H9 (cell line): ENCODE measurements at regions not wholly inside any gene's neighbourhood (a gene's known extent, or its start where the extent isn't known, plus 50 kb on each side); places are given as distances from the start of the nearest gene placed in this dataset.

Experiments
- DNase-seq: peaks from one replicate; pipeline ENCODE4 v3.0.0-alpha.2; 2017
- H2AFZ ChIP-seq: one replicate; pipeline ENCODE4 v1.6.1; 2013; ENCODE audit warnings: mild to moderate bottlenecking, low read length, control low read depth, moderate library complexity
- H2AK5ac ChIP-seq: 2 replicates; pipeline ENCODE4 v1.6.1; 2013; ENCODE audit warnings: low read length, control low read depth, mixed read lengths; ENCODE audit not compliant: insufficient read length
- H2BK120ac ChIP-seq: one replicate; pipeline ENCODE4 v1.6.1; 2013; ENCODE audit warnings: low read depth, mild to moderate bottlenecking, low read length, control low read depth, inconsistent platforms; ENCODE audit not compliant: poor library complexity, severe bottlenecking
- H2BK12ac ChIP-seq: 2 replicates; pipeline ENCODE4 v1.6.1; 2013; ENCODE audit warnings: low read length, control low read depth, mixed read lengths, low read depth; ENCODE audit not compliant: insufficient read length
- H2BK15ac ChIP-seq: 2 replicates; pipeline ENCODE4 v1.6.1; 2013; ENCODE audit warnings: low read depth, low read length, control low read depth
- H2BK20ac ChIP-seq: one replicate; pipeline ENCODE4 v1.6.1; 2013; ENCODE audit warnings: low read depth, mild to moderate bottlenecking, low read length, control low read depth, inconsistent platforms; ENCODE audit not compliant: poor library complexity, severe bottlenecking
- H2BK5ac ChIP-seq: 2 replicates; pipeline ENCODE4 v1.6.1; 2013; ENCODE audit warnings: low read length, control low read depth, mixed read lengths; ENCODE audit not compliant: insufficient read length
- H3K14ac ChIP-seq: 2 replicates; pipeline ENCODE4 v1.6.1; 2013; ENCODE audit warnings: low read length, control low read depth; ENCODE audit not compliant: insufficient read depth
- H3K18ac ChIP-seq: 2 replicates; pipeline ENCODE4 v1.6.1; 2013; ENCODE audit warnings: low read depth, mild to moderate bottlenecking, mixed read lengths, low read length, control low read depth; ENCODE audit not compliant: insufficient read length
- H3K23ac ChIP-seq: 2 replicates; pipeline ENCODE4 v1.6.1; 2013; ENCODE audit warnings: low read length, control low read depth, mixed read lengths, low read depth; ENCODE audit not compliant: insufficient read length
- H3K23me2 ChIP-seq: 2 replicates; pipeline ENCODE4 v1.6.1; 2013; ENCODE audit warnings: low read depth, mild to moderate bottlenecking, mixed read lengths, low read length, control low read depth; ENCODE audit not compliant: insufficient read length, poor library complexity, severe bottlenecking
- H3K27ac ChIP-seq: 2 replicates; pipeline ENCODE4 v1.5.1; 2013; ENCODE audit warnings: low read length, control low read depth, mixed read lengths, low read depth; ENCODE audit not compliant: insufficient read length
- H3K27me3 ChIP-seq: 2 replicates; pipeline ENCODE4 v1.6.1; 2013; ENCODE audit warnings: low read length, control low read depth, inconsistent platforms; ENCODE audit not compliant: insufficient read depth
- H3K4ac ChIP-seq: 2 replicates; pipeline ENCODE4 v1.6.1; 2013; ENCODE audit warnings: low read depth, mild to moderate bottlenecking, control low read depth, inconsistent platforms, low read length, moderate library complexity
- H3K4me1 ChIP-seq: 2 replicates; pipeline ENCODE4 v1.6.1; 2013; ENCODE audit warnings: low read length, control low read depth, inconsistent platforms; ENCODE audit not compliant: insufficient read depth
- H3K4me2 ChIP-seq: 2 replicates; pipeline ENCODE4 v1.6.1; 2013; ENCODE audit warnings: low read length, control low read depth, mixed read lengths; ENCODE audit not compliant: insufficient read length, insufficient read depth
- H3K56ac ChIP-seq: 2 replicates; pipeline ENCODE4 v1.6.1; 2013; ENCODE audit warnings: low read depth, mild to moderate bottlenecking, mixed read lengths, low read length, control low read depth; ENCODE audit not compliant: insufficient read length
- H3K79me1 ChIP-seq: 2 replicates; pipeline ENCODE4 v1.6.1; 2013; ENCODE audit warnings: low read depth, mild to moderate bottlenecking, moderate library complexity, low read length, control low read depth, inconsistent platforms; ENCODE audit not compliant: insufficient read depth, poor library complexity, severe bottlenecking
- H3K79me2 ChIP-seq: 2 replicates; pipeline ENCODE4 v1.6.1; 2013; ENCODE audit warnings: low read length, control low read depth, inconsistent platforms; ENCODE audit not compliant: insufficient read depth
- H3K9ac ChIP-seq: 2 replicates; pipeline ENCODE4 v1.6.1; 2013; ENCODE audit warnings: low read length, control low read depth, mixed read lengths; ENCODE audit not compliant: insufficient read length; ENCODE audit errors: extremely low read depth
- H3K9me3 ChIP-seq: one replicate; pipeline ENCODE4 v1.6.1; 2013; ENCODE audit warnings: low read depth, low read length, inconsistent platforms; ENCODE audit not compliant: control insufficient read depth
- H3T11ph ChIP-seq: one replicate; pipeline ENCODE4 v1.6.1; 2013; ENCODE audit warnings: mild to moderate bottlenecking, low read length, control low read depth, inconsistent platforms
- H4K20me1 ChIP-seq: one replicate; pipeline ENCODE4 v1.6.1; 2013; ENCODE audit not compliant: control insufficient read depth, insufficient read length, insufficient read depth
- H4K5ac ChIP-seq: 2 replicates; pipeline ENCODE4 v1.6.1; 2013; ENCODE audit warnings: low read depth, mild to moderate bottlenecking, mixed read lengths, low read length, control low read depth; ENCODE audit not compliant: insufficient read length
- H4K8ac ChIP-seq: replicated peaks from 2 replicates; pipeline ENCODE4 v1.6.1; 2013; ENCODE audit warnings: low read length, control low read depth, mixed read lengths, low read depth; ENCODE audit not compliant: insufficient read length
- H4K91ac ChIP-seq: 2 replicates; pipeline ENCODE4 v1.6.1; 2013; ENCODE audit warnings: low read depth, mild to moderate bottlenecking, moderate library complexity, mixed read lengths, low read length, control low read depth; ENCODE audit not compliant: insufficient read length
- H3K27ac Mint-ChIP-seq, 3 experiments: 2 replicates in 2 of 3; 3 replicates in 1 of 3; pipeline ENCODE4 v1.8.0; 2020 to 2021; ENCODE audit warnings: mixed read lengths in 3 of 3, mild to moderate bottlenecking in 1 of 3, moderate library complexity in 1 of 3
- H3K27me3 Mint-ChIP-seq: 2 replicates; pipeline ENCODE4 v1.8.0; 2021; ENCODE audit warnings: low read depth, mild to moderate bottlenecking, moderate library complexity, mixed read lengths
- H3K36me3 Mint-ChIP-seq, 3 experiments: 2 replicates in 2 of 3; 3 replicates in 1 of 3; pipeline ENCODE4 v1.8.0; 2020 to 2021; ENCODE audit warnings: low read depth in 3 of 3, mixed read lengths in 3 of 3; ENCODE audit not compliant: insufficient read depth in 1 of 3
- H3K4me1 Mint-ChIP-seq, 2 experiments: 2 replicates each; pipeline ENCODE4 v1.8.0; 2020; ENCODE audit warnings: mixed read lengths in 2 of 2
- H3K4me3 Mint-ChIP-seq, 2 experiments: 2 replicates in 1 of 2; 3 replicates in 1 of 2; pipeline ENCODE4 v1.8.0; 2020 to 2021; ENCODE audit warnings: mild to moderate bottlenecking in 2 of 2, mixed read lengths in 2 of 2, moderate library complexity in 1 of 2
- H3K9me3 Mint-ChIP-seq, 2 experiments: 2 replicates in 1 of 2; 3 replicates in 1 of 2; pipeline ENCODE4 v1.8.0; 2020; ENCODE audit warnings: mild to moderate bottlenecking in 2 of 2, mixed read lengths in 2 of 2, moderate library complexity in 1 of 2
- WGBS: extraction: QIAGEN DNeasy Blood & Tissue Kit; methylation state at CpG from one replicate; pipeline ENCODE4 v1.1.7; 2013; ENCODE audit warnings: missing lambda C conversion rate, low lambda C conversion rate, mixed read lengths; ENCODE audit not compliant: insufficient read length; ENCODE audit errors: extremely low coverage; 5-methylcytosine and 5-hydroxymethylcytosine counted together
- TF ChIP-seq, protein P1 (sequence below): fragments of 200-600 bp; sonication (generic); conservative IDR thresholded peaks from 3 replicates; pipeline ENCODE4 v1.8.0; 2021; ENCODE audit warnings: antibody characterized with exemption, mild to moderate bottlenecking

DNA sequence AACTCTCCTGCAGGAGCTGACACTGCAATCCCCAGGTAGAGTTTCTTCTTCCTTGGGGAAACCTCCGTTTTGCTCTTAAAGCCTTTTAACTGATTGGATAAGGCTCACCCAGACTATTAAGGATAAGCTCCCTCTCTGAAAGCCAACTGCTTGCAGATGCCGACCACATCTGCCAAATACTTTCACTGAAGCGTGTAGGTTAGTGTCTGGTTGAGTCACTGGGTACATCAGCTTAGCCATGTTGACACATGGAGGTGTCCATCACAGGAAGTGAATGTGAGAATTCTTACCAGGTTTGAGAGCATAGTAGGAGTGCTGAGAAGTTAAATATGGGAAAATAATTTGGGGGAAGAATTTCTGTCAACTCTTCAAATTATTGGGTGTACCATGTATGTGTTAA, 202.0 kb downstream of the AJAP1 start:
- H2BK5ac ChIP-seq = no peak overlapping the region
- no peak overlapping the region for H2BK120ac ChIP-seq
- H2BK15ac ChIP-seq = no peak overlapping the region
- H3K23ac ChIP-seq = no peak overlapping the region
- H3K4ac ChIP-seq = no peak overlapping the region
- Mint-ChIP-seq H3K36me3 (peaks cover 7 to 16% (median 12%) of the 10 kb centered on the region in 3 experiments; a peak in 6 of 7 replicates), H3K27ac (no peak overlapping the region), H3K4me1 (no peaks in the 10 kb centered on the region), H3K4me3 (no peak overlapping the region), H3K9me3 (peaks cover 22 to 33% of the 10 kb centered on the region in 2 experiments; a peak in 4 of 5 replicates), H3K27me3 (peaks cover 4% of the 10 kb centered on the region)
- H2AK5ac ChIP-seq = no peak overlapping the region
- H3K9ac ChIP-seq = no peak overlapping the region
- no peak overlapping the region for H3K27ac ChIP-seq
- no peak overlapping the region for H2BK12ac ChIP-seq
- no peak overlapping the region for H3K18ac ChIP-seq
- H2BK20ac ChIP-seq = no peak overlapping the region
- no peak overlapping the region for H3T11ph ChIP-seq
- DNase-seq = no peak
- H2AFZ ChIP-seq = no peak overlapping the region
- no peak overlapping the region for H3K14ac ChIP-seq
- H4K20me1 ChIP-seq = no peaks in the 10 kb centered on the region
- no peak overlapping the region for H4K91ac ChIP-seq
- H4K5ac ChIP-seq = no peak overlapping the region
- no CpG with 5 or more reads among the region's 3 CpGs for WGBS
- H3K27me3 ChIP-seq = no peaks in the 10 kb centered on the region
- H3K79me1 ChIP-seq = no peaks in the 10 kb centered on the region
- no peak overlapping the region for H3K56ac ChIP-seq
- H3K79me2 ChIP-seq = no peaks in the 10 kb centered on the region
- H3K4me1 ChIP-seq = no peaks in the 10 kb centered on the region
- H3K9me3 ChIP-seq = no peaks in the 10 kb centered on the region
- H4K8ac ChIP-seq = no peak overlapping the region
- TF ChIP-seq, protein P1, sequence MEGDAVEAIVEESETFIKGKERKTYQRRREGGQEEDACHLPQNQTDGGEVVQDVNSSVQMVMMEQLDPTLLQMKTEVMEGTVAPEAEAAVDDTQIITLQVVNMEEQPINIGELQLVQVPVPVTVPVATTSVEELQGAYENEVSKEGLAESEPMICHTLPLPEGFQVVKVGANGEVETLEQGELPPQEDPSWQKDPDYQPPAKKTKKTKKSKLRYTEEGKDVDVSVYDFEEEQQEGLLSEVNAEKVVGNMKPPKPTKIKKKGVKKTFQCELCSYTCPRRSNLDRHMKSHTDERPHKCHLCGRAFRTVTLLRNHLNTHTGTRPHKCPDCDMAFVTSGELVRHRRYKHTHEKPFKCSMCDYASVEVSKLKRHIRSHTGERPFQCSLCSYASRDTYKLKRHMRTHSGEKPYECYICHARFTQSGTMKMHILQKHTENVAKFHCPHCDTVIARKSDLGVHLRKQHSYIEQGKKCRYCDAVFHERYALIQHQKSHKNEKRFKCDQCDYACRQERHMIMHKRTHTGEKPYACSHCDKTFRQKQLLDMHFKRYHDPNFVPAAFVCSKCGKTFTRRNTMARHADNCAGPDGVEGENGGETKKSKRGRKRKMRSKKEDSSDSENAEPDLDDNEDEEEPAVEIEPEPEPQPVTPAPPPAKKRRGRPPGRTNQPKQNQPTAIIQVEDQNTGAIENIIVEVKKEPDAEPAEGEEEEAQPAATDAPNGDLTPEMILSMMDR = no peak
- H3K23me2 ChIP-seq = no peaks in the 10 kb centered on the region
- H3K4me2 ChIP-seq = no peak overlapping the region
